Activated naive CD4-positive, alpha-beta T cell treated with anti-CD3 and anti-CD28 coated beads, Interleukin-2, amount 50 U/mL, for 24 hours (primary cell): ENCODE measurements at regions not wholly inside any gene's neighbourhood (a gene's known extent, or its start where the extent isn't known, plus 50 kb on each side); places are given as distances from the start of the nearest gene placed in this dataset.

Source experiments
- H3K27ac Mint-ChIP-seq: one replicate; pipeline ENCODE4 v1.8.0; 2021; ENCODE audit warnings: mild to moderate bottlenecking, mixed read lengths
- H3K27me3 Mint-ChIP-seq: one replicate; pipeline ENCODE4 v1.8.0; 2021; ENCODE audit warnings: mixed read lengths
- H3K36me3 Mint-ChIP-seq: one replicate; pipeline ENCODE4 v1.8.0; 2021; ENCODE audit warnings: mixed read lengths
- H3K4me1 Mint-ChIP-seq: one replicate; pipeline ENCODE4 v1.8.0; 2021; ENCODE audit warnings: mixed read lengths
- H3K4me3 Mint-ChIP-seq: one replicate; pipeline ENCODE4 v1.8.0; 2021; ENCODE audit warnings: mild to moderate bottlenecking, mixed read lengths
- H3K9me3 Mint-ChIP-seq: one replicate; pipeline ENCODE4 v1.8.0; 2021; ENCODE audit warnings: mixed read lengths

GRCh38 chr4:187283201-187283955 lies 559.7 kb upstream of the FAT1 start:
- H3K4me3 Mint-ChIP-seq, result no peak overlapping the region
- H3K4me1 Mint-ChIP-seq, result no peaks in the 10 kb centered on the region
- H3K27me3 Mint-ChIP-seq, result no peaks in the 10 kb centered on the region
- peaks cover 6% of the 10 kb centered on the region for H3K9me3 Mint-ChIP-seq
- H3K27ac Mint-ChIP-seq, result no peak overlapping the region
- peaks cover 1% of the 10 kb centered on the region for H3K36me3 Mint-ChIP-seq

DNA sequence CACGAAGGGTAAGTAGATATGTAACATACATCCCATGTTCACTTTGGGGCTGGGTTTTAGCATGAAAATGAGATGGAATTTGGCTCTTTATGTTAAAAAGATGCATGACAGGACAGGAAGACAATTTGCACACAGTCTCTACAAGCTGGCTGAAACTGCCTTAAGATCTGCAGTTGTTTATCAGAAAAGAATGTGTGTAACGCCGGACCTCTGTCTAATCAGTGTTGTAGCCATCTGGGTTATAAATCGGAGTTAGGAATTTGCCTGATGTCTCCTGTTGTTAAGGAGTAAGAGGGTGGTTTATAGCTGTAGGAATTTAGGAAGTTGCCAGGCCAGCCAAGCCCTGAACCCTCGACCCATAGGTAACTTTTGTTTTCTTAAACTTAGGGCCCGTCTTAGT lies 562.9 kb upstream of the FAT1 start:
- no peak overlapping the region for H3K27ac Mint-ChIP-seq
- H3K9me3 Mint-ChIP-seq, result no peaks in the 10 kb centered on the region
- no peak overlapping the region for H3K4me3 Mint-ChIP-seq
- H3K27me3 Mint-ChIP-seq, result no peaks in the 10 kb centered on the region
- H3K36me3 Mint-ChIP-seq, result no peaks in the 10 kb centered on the region
- H3K4me1 Mint-ChIP-seq, result no peaks in the 10 kb centered on the region

DNA sequence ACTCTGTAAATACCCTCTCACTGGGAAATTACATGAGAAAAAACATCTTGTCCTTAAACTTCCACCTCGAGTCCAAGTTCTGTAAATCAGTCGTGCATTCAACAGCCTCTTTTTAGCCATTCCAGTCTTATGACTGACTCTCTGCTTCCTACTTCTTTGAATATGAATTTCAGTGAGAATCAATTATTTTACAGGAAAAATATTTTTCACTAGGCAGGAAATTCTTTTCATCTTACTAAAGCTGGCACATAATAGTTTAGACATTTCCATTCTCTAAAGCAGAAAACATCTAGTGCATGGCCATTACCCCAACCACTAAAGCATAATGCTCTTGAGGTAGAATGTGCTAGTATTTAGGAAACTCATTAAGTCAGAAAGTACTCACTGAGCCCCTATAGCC lies 565.7 kb upstream of the FAT1 start:
- H3K27me3 Mint-ChIP-seq, result no peaks in the 10 kb centered on the region
- no peaks in the 10 kb centered on the region for H3K36me3 Mint-ChIP-seq
- no peak overlapping the region for H3K4me3 Mint-ChIP-seq
- H3K9me3 Mint-ChIP-seq, result no peaks in the 10 kb centered on the region
- no peaks in the 10 kb centered on the region for H3K4me1 Mint-ChIP-seq
- no peak overlapping the region for H3K27ac Mint-ChIP-seq

DNA sequence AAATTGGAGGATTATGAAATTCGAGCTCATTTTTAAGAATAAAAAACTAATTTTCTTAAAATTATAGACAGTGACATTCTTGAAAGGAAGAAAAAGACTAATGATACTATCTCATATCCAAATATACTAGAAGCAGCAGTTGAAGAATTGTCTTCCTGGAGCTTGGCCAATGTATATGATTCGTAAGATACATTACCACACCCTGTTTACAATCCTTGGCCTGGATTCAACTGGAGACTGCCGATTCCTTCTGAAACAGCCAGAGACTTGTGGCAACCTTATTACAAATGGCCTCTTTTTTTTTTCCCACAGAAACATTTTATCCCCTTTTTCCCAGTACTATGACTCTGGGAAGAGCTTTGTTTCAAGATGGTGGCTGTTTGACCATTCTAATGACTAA lies 571.2 kb upstream of the FAT1 start:
- Mint-ChIP-seq H3K27me3 (no peaks in the 10 kb centered on the region), H3K4me1 (no peaks in the 10 kb centered on the region), H3K9me3 (peaks cover 18% of the 10 kb centered on the region), H3K36me3 (no peaks in the 10 kb centered on the region), H3K27ac (no peak overlapping the region), H3K4me3 (no peak overlapping the region)

DNA sequence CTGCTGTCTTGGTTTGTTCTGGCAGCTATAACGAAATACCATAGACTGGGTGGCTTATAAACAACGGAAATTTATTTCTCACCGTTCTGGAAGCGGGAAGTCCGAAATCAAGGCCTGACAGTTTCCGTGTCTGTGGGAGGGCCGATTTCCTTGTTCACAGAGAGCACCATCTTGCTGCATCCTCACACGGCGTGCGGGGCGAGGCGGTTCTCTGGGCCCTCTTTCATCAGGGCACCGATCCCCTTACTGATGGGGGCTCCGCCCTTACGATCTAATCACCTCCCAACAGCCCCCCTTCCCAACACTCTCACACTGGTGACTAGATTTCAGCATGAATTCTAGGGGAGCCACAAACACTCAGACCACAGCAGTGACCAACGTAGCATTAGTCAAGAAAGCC lies 578.3 kb upstream of the FAT1 start:
- H3K27ac Mint-ChIP-seq, result no peak overlapping the region
- H3K4me1 Mint-ChIP-seq, result no peaks in the 10 kb centered on the region
- peaks cover 11% of the 10 kb centered on the region for H3K9me3 Mint-ChIP-seq
- H3K27me3 Mint-ChIP-seq, result no peaks in the 10 kb centered on the region
- no peaks in the 10 kb centered on the region for H3K36me3 Mint-ChIP-seq
- H3K4me3 Mint-ChIP-seq, result no peak overlapping the region

GRCh38 chr4:187302457-187303150 lies 578.9 kb upstream of the FAT1 start:
- Mint-ChIP-seq H3K36me3 (no peaks in the 10 kb centered on the region), H3K27ac (no peak overlapping the region), H3K4me3 (no peak overlapping the region), H3K27me3 (no peaks in the 10 kb centered on the region), H3K9me3 (peaks cover 8% of the 10 kb centered on the region), H3K4me1 (no peaks in the 10 kb centered on the region)

DNA sequence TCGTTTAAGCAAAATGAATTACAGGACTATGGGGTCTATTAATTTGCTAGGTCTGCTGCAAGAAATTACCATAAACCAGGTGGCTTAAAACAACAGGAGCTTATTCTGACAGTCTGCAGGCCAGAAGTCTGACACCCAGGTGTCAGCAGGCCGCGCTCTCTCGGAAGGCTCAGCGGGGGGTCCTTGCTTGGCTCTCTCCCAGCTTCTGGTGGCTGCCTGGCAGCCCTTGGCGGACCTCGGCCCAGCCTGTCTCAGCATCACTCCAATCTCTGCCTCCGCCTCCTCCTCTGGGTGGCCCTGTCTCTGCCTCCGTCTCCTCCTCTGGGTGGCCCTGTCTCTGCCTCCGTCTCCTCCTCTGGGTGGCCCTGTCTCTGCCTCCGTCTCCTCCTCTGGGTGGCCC lies 580.5 kb upstream of the FAT1 start:
- Mint-ChIP-seq H3K27me3 (no peaks in the 10 kb centered on the region), H3K4me1 (no peaks in the 10 kb centered on the region), H3K27ac (no peak overlapping the region), H3K36me3 (no peaks in the 10 kb centered on the region), H3K9me3 (no peaks in the 10 kb centered on the region), H3K4me3 (no peak overlapping the region)

DNA sequence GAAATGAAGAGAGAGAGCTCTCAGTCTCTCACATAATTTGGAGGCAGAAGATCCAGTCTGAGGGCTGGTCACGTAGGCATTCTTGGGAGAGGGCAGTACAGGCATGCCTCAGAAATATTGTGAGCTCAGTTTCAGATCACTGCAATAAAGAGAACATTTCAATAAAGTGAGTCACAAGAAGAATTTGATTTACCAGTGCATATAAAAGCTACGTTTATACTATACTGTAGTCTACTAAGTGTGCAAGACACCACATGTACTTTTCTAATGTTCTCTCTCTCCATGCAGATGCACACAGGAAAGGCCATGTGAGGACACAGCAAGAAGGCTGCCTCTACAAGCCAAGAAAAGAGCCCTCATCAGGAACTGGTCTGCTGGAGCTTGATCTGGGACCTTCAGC lies 583.5 kb upstream of the FAT1 start:
- no peak overlapping the region for H3K27ac Mint-ChIP-seq
- H3K4me1 Mint-ChIP-seq, result no peaks in the 10 kb centered on the region
- no peaks in the 10 kb centered on the region for H3K36me3 Mint-ChIP-seq
- no peak overlapping the region for H3K4me3 Mint-ChIP-seq
- peaks cover 5% of the 10 kb centered on the region for H3K9me3 Mint-ChIP-seq
- no peaks in the 10 kb centered on the region for H3K27me3 Mint-ChIP-seq

GRCh38 chr4:187309456-187309855 lies 585.8 kb upstream of the FAT1 start:
- Mint-ChIP-seq H3K36me3 (no peaks in the 10 kb centered on the region), H3K9me3 (peaks cover 5% of the 10 kb centered on the region), H3K4me3 (no peak overlapping the region), H3K27me3 (no peaks in the 10 kb centered on the region), H3K4me1 (no peaks in the 10 kb centered on the region), H3K27ac (no peak overlapping the region)

DNA sequence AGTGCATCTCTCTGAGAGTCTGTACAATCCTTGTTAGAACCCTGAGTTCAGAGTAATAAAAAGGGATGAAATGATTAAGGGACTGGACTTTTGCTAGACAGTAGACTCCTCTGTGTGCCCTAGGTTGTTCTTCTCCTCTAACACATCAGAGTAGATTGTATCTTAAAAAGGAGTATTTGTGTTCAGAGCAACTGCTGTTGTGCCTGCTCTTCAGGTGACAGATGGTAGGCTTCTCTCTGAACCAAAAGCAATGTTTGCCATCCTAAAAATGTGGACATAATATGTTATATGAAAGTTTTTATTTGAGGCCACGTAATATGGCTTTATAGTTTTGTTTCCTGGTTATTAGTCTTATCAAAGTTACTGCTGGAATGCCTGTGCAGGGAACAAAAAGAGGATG lies 588.6 kb upstream of the FAT1 start:
- Mint-ChIP-seq H3K27ac (no peak overlapping the region), H3K4me3 (no peak overlapping the region), H3K36me3 (no peaks in the 10 kb centered on the region), H3K4me1 (no peaks in the 10 kb centered on the region), H3K9me3 (peaks cover 5% of the 10 kb centered on the region), H3K27me3 (no peaks in the 10 kb centered on the region)

DNA sequence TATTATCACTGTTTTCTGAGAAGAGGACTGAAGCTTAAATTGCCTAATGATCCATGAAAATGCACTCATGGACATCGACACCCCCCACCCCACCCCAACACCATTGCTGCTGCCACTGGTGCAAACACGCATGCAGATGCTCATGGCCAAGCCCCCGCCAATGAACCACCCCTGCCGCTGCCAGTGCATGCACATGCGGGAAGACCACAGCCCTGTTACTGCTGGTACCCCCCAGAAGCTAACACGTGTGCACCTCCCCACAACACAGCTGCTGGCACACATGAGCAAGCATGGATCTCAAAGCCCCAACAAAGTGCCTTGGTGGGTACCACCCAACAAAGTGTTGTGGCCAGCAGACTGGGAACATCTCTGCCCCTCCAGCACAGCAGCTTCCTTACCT lies 594.1 kb upstream of the FAT1 start:
- H3K27ac Mint-ChIP-seq, result no peak overlapping the region
- no peaks in the 10 kb centered on the region for H3K27me3 Mint-ChIP-seq
- no peaks in the 10 kb centered on the region for H3K9me3 Mint-ChIP-seq
- no peak overlapping the region for H3K4me3 Mint-ChIP-seq
- no peaks in the 10 kb centered on the region for H3K36me3 Mint-ChIP-seq
- no peaks in the 10 kb centered on the region for H3K4me1 Mint-ChIP-seq

GRCh38 chr4:187321711-187322110 lies 598.1 kb upstream of the FAT1 start:
- Mint-ChIP-seq H3K36me3 (no peaks in the 10 kb centered on the region), H3K4me3 (no peak overlapping the region), H3K27ac (no peak overlapping the region), H3K9me3 (no peaks in the 10 kb centered on the region), H3K4me1 (no peaks in the 10 kb centered on the region), H3K27me3 (no peaks in the 10 kb centered on the region)

GRCh38 chr4:187332141-187332540 lies 608.5 kb upstream of the FAT1 start:
- no peaks in the 10 kb centered on the region for H3K9me3 Mint-ChIP-seq

DNA sequence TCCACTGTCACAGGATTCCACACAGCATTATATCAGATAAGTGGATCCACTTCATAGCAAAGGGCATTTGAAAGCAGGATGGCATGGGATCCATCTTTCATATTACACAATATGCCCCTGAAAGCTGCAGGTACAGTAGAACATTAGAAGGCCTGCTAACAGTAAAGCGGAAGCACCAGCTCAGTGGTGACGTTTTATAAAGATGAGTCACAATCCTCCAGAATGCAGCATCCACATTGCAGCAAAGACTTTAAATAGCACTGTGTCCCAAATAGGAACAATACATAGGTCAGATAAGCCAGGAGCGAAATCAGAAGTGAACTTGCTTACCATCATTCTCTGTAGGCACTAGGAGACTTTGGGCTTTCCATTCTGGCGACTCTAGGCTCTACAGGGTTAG lies 609.5 kb upstream of the FAT1 start:
- no peaks in the 10 kb centered on the region for H3K9me3 Mint-ChIP-seq
- no peak overlapping the region for H3K4me3 Mint-ChIP-seq
- no peaks in the 10 kb centered on the region for H3K27me3 Mint-ChIP-seq
- H3K27ac Mint-ChIP-seq, result no peak overlapping the region
- no peaks in the 10 kb centered on the region for H3K36me3 Mint-ChIP-seq
- no peaks in the 10 kb centered on the region for H3K4me1 Mint-ChIP-seq

More at GRCh38 chr4:187332141-187332540, 608.5 kb upstream of the FAT1 start:
- Mint-ChIP-seq H3K4me3 (no peak overlapping the region), H3K27me3 (no peaks in the 10 kb centered on the region), H3K4me1 (no peaks in the 10 kb centered on the region), H3K27ac (no peak overlapping the region), H3K36me3 (no peaks in the 10 kb centered on the region)

GRCh38 chr4:187335339-187335738 lies 611.7 kb upstream of the FAT1 start:
- no peaks in the 10 kb centered on the region for H3K4me1 Mint-ChIP-seq
- peaks cover 4% of the 10 kb centered on the region for H3K9me3 Mint-ChIP-seq
- H3K4me3 Mint-ChIP-seq, result no peak overlapping the region
- no peaks in the 10 kb centered on the region for H3K27me3 Mint-ChIP-seq
- no peaks in the 10 kb centered on the region for H3K36me3 Mint-ChIP-seq
- H3K27ac Mint-ChIP-seq, result no peak overlapping the region

- Mint-ChIP-seq H3K4me1 (no peaks in the 10 kb centered on the region), H3K9me3 (no peaks in the 10 kb centered on the region), H3K27ac (no peak overlapping the region), H3K4me3 (no peak overlapping the region), H3K36me3 (no peaks in the 10 kb centered on the region), H3K27me3 (no peaks in the 10 kb centered on the region)
These were observed 631.1 kb upstream of the FAT1 start for GRCh38 chr4:187354740-187355139.
